Pancreas (tissue), 10 donors: ENCODE measurements at regions not wholly inside any gene's neighbourhood (a gene's known extent, or its start where the extent isn't known, plus 50 kb on each side); places are given as distances from the start of the nearest gene placed in this dataset.

Experiments
- ATAC-seq, 4 donors: fragments of 200-7000 bp; cut with Tn5 transposase; one replicate each; pipeline versions ENCODE4 v1.8.0 to v1.9.1; 2020; ENCODE audit warnings: mild to moderate bottlenecking in 4 of 4, moderate library complexity in 4 of 4
- DNase-seq, 6 donors: peaks; one replicate each; pipeline ENCODE4 v3.0.0-alpha.2; 2020
- FAIRE-seq: peaks from 2 replicates; lab custom pipeline; 2012; peaks lifted over from hg19 to GRCh38; lab: Jason Lieb, UNC
- H3K27ac ChIP-seq, 4 donors: fragments of 200-600 bp; sonication (generic); 1 replicate in 3 of 4; 2 replicates in 1 of 4; pipeline versions ENCODE4 v1.5.0 to v1.8.0; 2020
- H3K27me3 ChIP-seq, 4 donors: fragments of 200-600 bp; one replicate each; pipeline ENCODE4 v1.8.0; 2021
- H3K36me3 ChIP-seq, 3 donors: fragments of 200-600 bp; sonication (generic) in 1 of 3; one replicate each; pipeline versions ENCODE4 v1.5.0 to v1.8.0; 2020 to 2021
- H3K4me1 ChIP-seq, 3 donors: fragments of 200-600 bp; one replicate each; pipeline ENCODE4 v1.8.0; 2021
- H3K4me3 ChIP-seq, 4 donors: fragments of 200-600 bp; sonication (generic) in 2 of 4; one replicate each; pipeline versions ENCODE4 v1.5.0 to v1.8.0; 2020 to 2021
- H3K9me3 ChIP-seq, 4 donors: fragments of 200-600 bp; one replicate each; pipeline ENCODE4 v1.8.0; 2021
- WGBS, 2 donors: extraction: QIAGEN DNeasy Blood & Tissue Kit; methylation state at CpG; one replicate each; pipeline ENCODE4 v1.1.7; 2013; 5-methylcytosine and 5-hydroxymethylcytosine counted together
- intact Hi-C, 3 donors: fragments of 100-400 bp; cut with DNase I; formaldehyde crosslinking; loops; one replicate each; pipeline versions ENCODE4 v1.11.1 to v1.14.2; 2022
- TF ChIP-seq, protein P1 (sequence below), 4 donors: fragments of 200-600 bp; sonication (generic) in 3 of 4; IDR thresholded peaks; one replicate each; pipeline versions ENCODE4 v1.5.0 to v1.8.0; 2021; ENCODE audit warnings: antibody characterized with exemption in 4 of 4
- donor health status: healthy with polysubstance abuse.
- donor health status: DM: no; HTN: no; CAD: no; lungs with moderate emphysema.
- donor health status: DM: no; HTN: no; CAD: no.
- donor health status: control.
- donor health status: control.
- donor health status: Bipolar disorder and iron deficiency.
- donor health status: DM: yes; HTN: yes; CAD: no.
- donor health status: DM: no; HTN: no; CAD: no.
- donor health status: DM: no; HTN: no; CAD: no.
- donor health status: DM: yes; HTN: yes; CAD: no.

DNA sequence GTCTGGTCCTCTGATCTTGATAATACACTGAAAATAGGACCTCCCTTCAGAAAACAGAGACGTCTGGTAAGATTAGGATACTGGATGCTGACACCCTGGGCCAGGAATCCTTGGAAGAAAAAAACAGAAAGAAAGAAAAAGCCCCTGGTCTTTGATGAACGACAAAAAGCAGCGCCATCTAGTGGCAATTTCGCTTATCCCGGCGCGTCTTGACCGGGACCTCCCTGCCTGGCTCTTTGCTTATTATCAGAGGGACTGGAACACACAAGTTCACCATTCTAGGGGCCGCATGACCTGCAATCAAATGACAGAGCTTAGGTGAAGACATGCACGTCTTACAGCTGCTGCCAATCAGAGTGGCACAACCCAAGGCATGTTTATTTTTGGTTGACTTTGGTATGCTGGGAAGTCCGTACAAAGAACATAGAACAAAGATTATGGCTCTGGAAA is 114.9 kb upstream of the NFIB start:
- Histone ChIP-seq H3K9me3 (no peaks in the 10 kb centered on the region), H3K27me3 (no peaks in the 10 kb centered on the region), H3K27ac (no peak overlapping the region), H3K4me1 (peaks cover 0 to 8% (median 0%) of the 10 kb centered on the region in 3 donors), H3K36me3 (no peaks in the 10 kb centered on the region), H3K4me3 (no peak overlapping the region)
- peak; percentile 43 to 79 (median 71) for ATAC-seq
- WGBS, 2 donors = 7 to 10% methylated on average over 11 of the region's 11 CpGs
- no peak for FAIRE-seq
- DNase-seq = peak in 5 of 6 donors; percentile 30 to 79 (median 49)
- intact Hi-C loops = loop anchor here in 1 of 3 donors (10.0 kb wide), 1 partner anchor 1004 kb away; no protein-coding TSS in a partner anchor
- TF ChIP-seq, protein P1, sequence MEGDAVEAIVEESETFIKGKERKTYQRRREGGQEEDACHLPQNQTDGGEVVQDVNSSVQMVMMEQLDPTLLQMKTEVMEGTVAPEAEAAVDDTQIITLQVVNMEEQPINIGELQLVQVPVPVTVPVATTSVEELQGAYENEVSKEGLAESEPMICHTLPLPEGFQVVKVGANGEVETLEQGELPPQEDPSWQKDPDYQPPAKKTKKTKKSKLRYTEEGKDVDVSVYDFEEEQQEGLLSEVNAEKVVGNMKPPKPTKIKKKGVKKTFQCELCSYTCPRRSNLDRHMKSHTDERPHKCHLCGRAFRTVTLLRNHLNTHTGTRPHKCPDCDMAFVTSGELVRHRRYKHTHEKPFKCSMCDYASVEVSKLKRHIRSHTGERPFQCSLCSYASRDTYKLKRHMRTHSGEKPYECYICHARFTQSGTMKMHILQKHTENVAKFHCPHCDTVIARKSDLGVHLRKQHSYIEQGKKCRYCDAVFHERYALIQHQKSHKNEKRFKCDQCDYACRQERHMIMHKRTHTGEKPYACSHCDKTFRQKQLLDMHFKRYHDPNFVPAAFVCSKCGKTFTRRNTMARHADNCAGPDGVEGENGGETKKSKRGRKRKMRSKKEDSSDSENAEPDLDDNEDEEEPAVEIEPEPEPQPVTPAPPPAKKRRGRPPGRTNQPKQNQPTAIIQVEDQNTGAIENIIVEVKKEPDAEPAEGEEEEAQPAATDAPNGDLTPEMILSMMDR (IDR thresholded peaks at IDR 0.05) = peak; percentile 68 to 76 (median 71)

DNA sequence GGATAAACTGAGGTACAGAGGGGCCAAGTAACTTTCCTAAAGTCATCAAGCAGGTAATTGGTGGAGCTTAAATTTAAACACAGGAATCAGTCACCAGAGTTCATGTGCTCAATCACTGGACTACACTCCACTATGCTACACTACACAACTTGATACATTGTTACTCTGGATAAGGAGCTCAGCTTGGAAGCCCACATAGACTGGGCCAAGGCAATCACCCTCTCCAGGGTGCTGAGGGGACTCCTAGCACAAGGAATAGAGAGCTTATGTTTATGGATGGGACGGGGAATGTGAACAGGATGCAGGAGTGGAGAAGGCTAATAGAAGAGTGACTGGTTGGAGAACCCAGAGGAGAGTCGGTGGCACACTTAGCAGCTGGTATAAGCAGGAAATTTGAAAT is 113.5 kb upstream of the NFIB start:
- intact Hi-C loops = loop anchor here in 1 of 3 donors (10.0 kb wide), 1 partner anchor 1003 kb away; no protein-coding TSS in a partner anchor
- Histone ChIP-seq H3K36me3 (no peaks in the 10 kb centered on the region), H3K9me3 (no peaks in the 10 kb centered on the region), H3K27me3 (no peaks in the 10 kb centered on the region), H3K4me3 (no peak overlapping the region), H3K4me1 (no peaks in the 10 kb centered on the region), H3K27ac (no peak overlapping the region)
- DNase-seq = no peak
- ATAC-seq = no peak
- FAIRE-seq = no peak
- TF ChIP-seq, protein P1 (IDR thresholded peaks at IDR 0.05) = no peak
- WGBS, 2 donors = 74 to 82% methylated on average over 2 of the region's 2 CpGs

DNA sequence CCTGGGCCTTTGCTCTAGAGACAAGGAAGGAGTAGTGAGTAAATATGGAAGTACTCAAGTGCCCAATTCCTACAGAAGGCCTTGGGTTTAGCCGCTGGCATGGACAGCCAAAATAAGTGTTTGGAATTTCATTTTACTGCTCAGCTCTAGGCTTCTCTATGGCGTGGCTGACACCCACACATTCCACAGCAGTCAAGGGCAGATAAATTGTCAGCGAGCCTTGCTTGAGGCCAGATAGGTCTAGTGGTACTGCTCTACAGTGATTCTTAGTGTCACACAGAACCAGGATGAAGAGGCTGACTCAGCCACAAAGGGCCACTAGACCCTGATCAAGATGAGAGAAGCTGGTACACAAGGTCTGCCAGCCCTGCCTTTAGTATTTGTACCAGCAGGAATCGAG is 111.0 kb upstream of the NFIB start:
- FAIRE-seq = no peak
- TF ChIP-seq, protein P1 (IDR thresholded peaks at IDR 0.05) = no peak
- no peak for ATAC-seq

DNA sequence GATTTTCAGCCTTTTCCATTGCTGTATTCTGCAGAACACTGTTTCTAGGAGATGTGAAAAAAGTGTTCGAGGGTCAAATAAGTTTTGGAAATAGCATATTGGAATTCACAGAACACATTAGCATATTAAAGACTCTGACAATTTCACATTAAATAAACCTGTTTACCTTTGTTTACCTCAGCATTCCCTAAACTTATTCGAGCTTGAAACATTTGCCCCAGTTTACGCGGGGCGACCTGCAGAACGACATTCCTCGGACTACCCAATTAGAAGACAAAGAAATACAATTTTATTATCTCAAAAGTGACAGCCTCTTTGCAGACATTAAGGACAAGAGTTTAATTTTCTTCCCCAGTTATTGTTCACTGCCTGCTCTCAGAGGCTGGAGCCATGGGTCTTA is 110.3 kb upstream of the NFIB start:
- no peaks in the 10 kb centered on the region for H3K9me3 ChIP-seq

More for the DNA sequence above, 111.0 kb upstream of the NFIB start:
- intact Hi-C loops = loop anchor here in 1 of 3 donors (10.0 kb wide), 1 partner anchor 1000 kb away; no protein-coding TSS in a partner anchor
- 54 to 69% methylated on average over 4 of the region's 4 CpGs for WGBS, 2 donors
- Histone ChIP-seq H3K36me3 (no peaks in the 10 kb centered on the region), H3K4me3 (no peak overlapping the region), H3K4me1 (no peaks in the 10 kb centered on the region), H3K27ac (no peak overlapping the region), H3K27me3 (no peaks in the 10 kb centered on the region), H3K9me3 (no peaks in the 10 kb centered on the region)
- no peak for DNase-seq

More for the DNA sequence above, 110.3 kb upstream of the NFIB start:
- no peak for ATAC-seq
- no peak for DNase-seq
- Histone ChIP-seq H3K4me1 (no peaks in the 10 kb centered on the region), H3K27me3 (no peaks in the 10 kb centered on the region), H3K4me3 (no peak overlapping the region), H3K27ac (no peak overlapping the region), H3K36me3 (no peaks in the 10 kb centered on the region)
- TF ChIP-seq, protein P1 (IDR thresholded peaks at IDR 0.05) = no peak
- intact Hi-C loops = loop anchor here in 1 of 3 donors (10.0 kb wide), 1 partner anchor 999 kb away; no protein-coding TSS in a partner anchor
- 62% methylated on average over 7 of the region's 7 CpGs for WGBS, 2 donors
- FAIRE-seq = no peak
